GM19023 (cell line): ENCODE measurements at regions not wholly inside any gene's neighbourhood (a gene's known extent, or its start where the extent isn't known, plus 50 kb on each side); places are given as distances from the start of the nearest gene placed in this dataset.
"Not testable (repeated sequence)": the region's sequence is repeated elsewhere in the genome, so short reads cannot be mapped to it uniquely, and the experiment has no call there.

Experiments used
- ATAC-seq: cut with Tn5 transposase; IDR thresholded peaks from one replicate; pipeline ENCODE4 v1.9.1; 2021; ENCODE audit warnings: mild to moderate bottlenecking, moderate library complexity; ENCODE audit not compliant: unreplicated experiment

DNA sequence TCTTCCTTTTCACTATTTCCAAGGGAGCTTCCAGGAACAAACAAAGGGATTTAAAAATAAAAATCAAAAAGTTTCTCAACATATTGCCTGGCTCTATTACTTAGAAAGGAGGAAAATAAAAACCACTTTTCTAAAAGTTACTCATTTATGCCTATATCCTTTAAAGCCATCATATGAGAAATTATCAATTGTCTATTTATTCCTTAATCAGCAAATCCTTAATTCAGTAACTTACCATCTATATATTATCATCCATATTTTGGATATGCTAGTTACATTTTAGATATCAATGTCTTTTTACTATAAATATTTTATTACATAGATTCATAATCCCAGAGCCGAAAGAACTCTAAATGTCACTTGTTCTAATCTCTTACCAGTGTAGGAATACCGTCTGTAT, 481.5 kb upstream of the ANO5 start:
- ATAC-seq = no peak

- ATAC-seq = no peak
These were observed 469.2 kb upstream of the ANO5 start for GRCh38 chr11:21723678-21724077.

DNA sequence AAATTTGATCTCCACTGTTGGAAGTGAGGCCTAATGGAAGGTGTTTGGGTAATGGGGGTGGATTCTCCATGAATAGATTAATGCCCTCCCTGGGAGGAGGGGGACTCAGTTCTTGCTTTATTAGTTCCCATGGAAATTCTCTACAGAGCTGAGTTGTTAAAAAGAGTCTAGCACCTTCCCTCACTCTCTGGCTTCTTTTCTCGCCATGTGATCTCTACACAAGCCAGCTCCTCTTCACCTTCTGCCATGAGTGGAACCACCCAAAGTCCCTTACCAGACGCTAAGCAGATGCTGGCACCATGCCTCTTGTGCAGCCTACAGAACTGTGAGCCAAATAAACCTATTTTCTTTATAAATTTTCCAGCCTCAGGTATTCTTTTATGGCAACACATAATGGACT, 465.8 kb upstream of the ANO5 start:
- no peak for ATAC-seq

DNA sequence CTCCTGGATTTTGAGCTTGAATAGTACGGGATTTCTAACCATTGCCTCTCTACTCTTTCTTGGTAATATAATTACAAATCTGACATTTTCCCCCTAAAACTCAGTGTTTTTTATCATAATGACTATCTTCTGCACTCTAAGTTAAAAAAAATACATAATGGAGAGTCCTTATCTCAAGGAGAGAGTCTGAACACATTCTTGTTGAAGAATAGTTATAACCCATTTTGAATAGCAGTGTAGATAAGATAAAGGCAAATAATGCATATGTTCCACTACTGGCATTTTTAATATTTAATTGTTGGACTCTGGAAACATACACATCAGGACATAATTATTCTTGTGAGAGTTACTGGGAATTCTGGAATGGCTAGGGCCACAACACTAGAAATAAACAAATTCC, 456.5 kb upstream of the ANO5 start:
- ATAC-seq = no peak

DNA sequence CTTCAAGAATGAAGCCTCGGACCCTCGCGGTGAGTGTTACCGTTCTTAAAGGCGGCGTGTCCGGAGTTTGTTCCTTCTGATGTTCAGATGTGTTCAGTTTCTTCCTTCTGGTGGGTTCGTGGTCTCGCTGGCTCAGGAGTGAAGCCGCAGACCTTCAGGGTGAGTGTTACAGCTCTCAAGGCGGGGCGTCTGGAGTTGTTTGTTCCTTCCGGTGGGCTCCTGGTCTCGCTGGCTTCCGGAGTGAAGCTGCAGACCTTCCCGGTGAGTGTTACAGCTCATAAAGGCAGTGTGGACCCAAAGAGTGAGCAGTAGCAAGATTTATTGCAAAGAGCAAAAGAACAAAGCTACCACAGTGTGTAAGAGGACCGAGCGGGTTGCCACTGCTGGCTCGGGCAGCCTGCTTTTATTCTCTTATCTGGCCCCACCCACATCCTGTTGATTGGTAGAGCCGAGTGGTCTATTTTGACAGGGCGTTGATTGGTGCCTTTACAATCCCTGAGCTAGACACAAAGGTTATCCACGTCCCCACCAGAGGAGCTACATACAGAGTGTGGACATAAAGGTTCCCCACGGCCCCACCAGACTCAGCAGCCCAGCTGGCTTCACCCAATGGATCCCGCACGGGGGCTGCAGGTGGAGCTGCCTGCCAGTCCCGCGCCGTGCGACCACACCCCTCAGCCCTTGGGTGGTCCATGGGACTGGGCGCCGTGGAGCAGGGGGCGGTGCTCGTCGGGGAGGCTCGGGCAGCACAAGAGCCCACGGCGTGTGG, 440.2 kb upstream of the ANO5 start:
- ATAC-seq = not testable (repeated sequence)

- not testable (repeated sequence) for ATAC-seq
These were observed 439.6 kb upstream of the ANO5 start for GRCh38 chr11:21753244-21753767.

GRCh38 chr11:21761000-21761399, 431.9 kb upstream of the ANO5 start:
- no peak for ATAC-seq

DNA sequence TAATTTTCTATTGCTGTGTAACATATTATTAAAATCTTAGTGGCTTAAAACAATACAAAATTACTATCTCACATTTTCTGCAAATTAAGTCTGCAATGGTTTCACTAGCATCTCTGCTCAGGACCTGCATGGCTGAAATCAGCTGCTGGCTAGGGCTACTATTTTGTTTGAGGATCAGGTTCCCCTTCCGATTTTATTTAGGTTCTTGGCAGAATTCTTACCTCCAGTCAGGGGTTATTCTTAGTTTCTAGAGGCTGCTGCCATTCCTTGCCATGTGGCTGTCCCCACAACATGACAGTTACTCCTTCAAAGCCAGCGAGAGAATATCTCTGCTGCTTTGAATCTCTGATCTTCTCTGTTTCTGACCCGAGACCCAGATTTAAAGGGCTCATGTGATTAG, 424.5 kb upstream of the ANO5 start:
- no peak for ATAC-seq

DNA sequence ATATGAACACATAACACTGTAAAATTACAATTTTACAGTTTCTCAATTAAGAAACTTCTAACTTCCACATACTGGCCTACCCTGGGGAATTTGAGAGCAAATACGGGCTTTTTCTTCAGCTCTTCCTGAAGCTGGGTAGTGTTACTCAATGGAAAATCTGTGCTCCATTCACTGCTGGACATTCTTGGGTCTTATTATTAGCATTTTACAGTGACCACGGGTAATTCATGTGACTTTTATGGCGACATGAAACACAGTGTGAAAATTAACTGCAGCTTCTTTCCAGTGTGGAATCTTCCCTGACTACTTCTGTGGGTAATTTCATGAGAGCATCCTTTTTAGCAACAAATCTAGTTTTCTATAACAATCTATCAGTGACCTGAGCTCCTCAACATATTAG, 423.7 kb upstream of the ANO5 start:
- ATAC-seq = no peak

GRCh38 chr11:21771097-21771496, 421.8 kb upstream of the ANO5 start:
- no peak for ATAC-seq

GRCh38 chr11:21774212-21774611, 418.7 kb upstream of the ANO5 start:
- no peak for ATAC-seq

- no peak for ATAC-seq
These were observed 417.0 kb upstream of the ANO5 start for GRCh38 chr11:21775911-21776310.

GRCh38 chr11:21783954-21784353, 408.9 kb upstream of the ANO5 start:
- no peak for ATAC-seq

DNA sequence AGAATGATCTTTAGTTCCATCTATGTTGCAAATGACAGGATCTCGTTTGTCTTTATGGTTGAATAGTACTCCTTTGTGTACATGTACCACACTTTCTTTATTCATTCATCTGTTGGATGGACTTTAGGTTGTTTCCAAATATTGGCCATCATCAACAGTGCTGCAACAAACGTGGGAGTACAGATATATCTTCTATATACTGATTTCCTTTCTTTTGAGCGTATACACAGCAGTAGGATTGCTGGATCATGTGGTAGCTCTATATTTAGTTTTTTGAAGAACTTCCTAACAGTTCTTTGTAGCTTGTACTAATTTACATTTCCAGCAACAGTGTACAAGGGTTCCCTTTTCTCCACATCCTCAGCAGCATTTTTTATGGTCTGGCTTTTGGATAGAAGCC, 407.5 kb upstream of the ANO5 start:
- no peak for ATAC-seq

DNA sequence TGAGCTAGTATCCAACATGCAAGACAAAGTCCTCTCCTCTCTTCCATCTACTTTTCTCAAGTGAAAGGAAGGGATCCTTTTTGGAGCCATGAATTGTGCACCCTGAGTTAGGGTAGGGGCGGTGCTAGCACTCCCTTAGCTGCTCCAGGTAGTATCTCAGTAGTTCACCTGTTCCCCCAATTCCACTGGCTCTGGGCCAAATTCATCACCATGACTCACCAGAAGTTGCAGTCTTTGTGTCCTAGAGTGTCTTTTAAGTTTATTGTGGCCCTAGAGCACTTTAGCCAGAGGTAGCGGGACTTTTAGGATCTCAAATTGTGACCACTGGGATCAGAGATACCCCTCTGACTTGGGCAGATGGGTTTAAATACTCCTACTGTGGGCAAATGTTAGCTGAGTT, 398.6 kb upstream of the ANO5 start:
- no peak for ATAC-seq

GRCh38 chr11:21798216-21798615, 394.7 kb upstream of the ANO5 start:
- ATAC-seq = no peak

GRCh38 chr11:21804523-21804922, 388.4 kb upstream of the ANO5 start:
- ATAC-seq = not testable (repeated sequence)

DNA sequence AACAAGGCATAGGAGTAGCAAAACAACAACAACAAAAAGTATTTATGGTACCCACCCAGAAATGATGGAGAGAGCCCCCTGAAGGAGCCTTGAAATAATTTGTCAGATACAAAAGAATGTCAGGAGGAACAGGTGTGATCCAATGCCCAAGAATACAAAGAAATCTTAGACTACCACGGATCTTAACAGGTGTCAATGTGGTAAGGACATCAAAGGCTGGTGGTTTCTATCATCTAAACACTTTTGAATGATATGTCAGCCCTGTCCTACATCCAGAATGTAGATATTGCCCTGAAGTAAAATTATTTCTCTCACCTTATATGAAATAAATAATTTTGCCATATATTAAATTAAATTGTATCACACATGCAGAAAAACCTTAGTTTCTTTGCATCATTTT, 386.4 kb upstream of the ANO5 start:
- no peak for ATAC-seq

- ATAC-seq = no peak
These were observed 385.9 kb upstream of the ANO5 start for GRCh38 chr11:21806947-21807346.

- ATAC-seq = no peak
These were observed 385.5 kb upstream of the ANO5 start for GRCh38 chr11:21807350-21807749.

DNA sequence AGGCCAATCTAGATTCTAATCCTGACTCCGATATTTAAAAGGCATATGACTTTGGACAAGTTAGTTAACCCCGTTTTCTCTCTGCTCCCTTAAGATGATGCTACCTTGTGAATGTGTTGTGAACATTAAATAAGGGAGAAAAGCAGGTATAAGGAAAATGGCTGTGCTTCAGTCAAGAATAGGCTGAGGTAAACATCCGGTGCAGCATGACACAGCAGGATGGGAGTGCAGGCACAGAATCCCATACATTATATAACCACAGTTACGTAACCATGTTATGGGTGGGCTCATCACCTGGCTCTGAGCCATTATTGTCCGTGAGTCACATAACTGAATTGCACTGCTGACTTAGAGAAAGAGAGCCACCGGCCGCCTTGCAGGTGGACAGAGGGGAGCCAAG, 382.2 kb upstream of the ANO5 start:
- no peak for ATAC-seq

- no peak for ATAC-seq
These were observed 381.3 kb upstream of the ANO5 start for GRCh38 chr11:21811572-21811971.

GRCh38 chr11:21814169-21814568, 378.7 kb upstream of the ANO5 start:
- no peak for ATAC-seq
